OCI-LY3 (cell line): ENCODE measurements at regions not wholly inside any gene's neighbourhood (a gene's known extent, or its start where the extent isn't known, plus 50 kb on each side); places are given as distances from the start of the nearest gene placed in this dataset.

Source experiments
- EZH2phosphoT487 ChIP-seq: fragments of 200-600 bp; shearing (Covaris generic); IDR thresholded peaks from 2 replicates; pipeline ENCODE4 v1.6.1; 2018; ENCODE audit warnings: antibody characterized with exemption, mixed run types, low read depth
- TF ChIP-seq, protein P1 (sequence below): fragments of 200-600, 300-600 bp; sonication (generic); IDR thresholded peaks from 2 replicates; pipeline ENCODE4 v1.5.1; 2014; ENCODE audit warnings: antibody characterized with exemption, low read length, low read depth

GRCh38 chr2:16080516-16080915, 140.2 kb downstream of the MYCN start:
- TF ChIP-seq, protein P1, sequence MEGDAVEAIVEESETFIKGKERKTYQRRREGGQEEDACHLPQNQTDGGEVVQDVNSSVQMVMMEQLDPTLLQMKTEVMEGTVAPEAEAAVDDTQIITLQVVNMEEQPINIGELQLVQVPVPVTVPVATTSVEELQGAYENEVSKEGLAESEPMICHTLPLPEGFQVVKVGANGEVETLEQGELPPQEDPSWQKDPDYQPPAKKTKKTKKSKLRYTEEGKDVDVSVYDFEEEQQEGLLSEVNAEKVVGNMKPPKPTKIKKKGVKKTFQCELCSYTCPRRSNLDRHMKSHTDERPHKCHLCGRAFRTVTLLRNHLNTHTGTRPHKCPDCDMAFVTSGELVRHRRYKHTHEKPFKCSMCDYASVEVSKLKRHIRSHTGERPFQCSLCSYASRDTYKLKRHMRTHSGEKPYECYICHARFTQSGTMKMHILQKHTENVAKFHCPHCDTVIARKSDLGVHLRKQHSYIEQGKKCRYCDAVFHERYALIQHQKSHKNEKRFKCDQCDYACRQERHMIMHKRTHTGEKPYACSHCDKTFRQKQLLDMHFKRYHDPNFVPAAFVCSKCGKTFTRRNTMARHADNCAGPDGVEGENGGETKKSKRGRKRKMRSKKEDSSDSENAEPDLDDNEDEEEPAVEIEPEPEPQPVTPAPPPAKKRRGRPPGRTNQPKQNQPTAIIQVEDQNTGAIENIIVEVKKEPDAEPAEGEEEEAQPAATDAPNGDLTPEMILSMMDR: no peak
- TF ChIP-seq EZH2phosphoT487: no peak
